H9 (cell line): ENCODE measurements at regions not wholly inside any gene's neighbourhood (a gene's known extent, or its start where the extent isn't known, plus 50 kb on each side); places are given as distances from the start of the nearest gene placed in this dataset.

ENCODE experiments used
- DNase-seq: peaks from one replicate; pipeline ENCODE4 v3.0.0-alpha.2; 2017
- H2AFZ ChIP-seq: one replicate; pipeline ENCODE4 v1.6.1; 2013; ENCODE audit warnings: mild to moderate bottlenecking, low read length, control low read depth, moderate library complexity
- H2AK5ac ChIP-seq: 2 replicates; pipeline ENCODE4 v1.6.1; 2013; ENCODE audit warnings: low read length, control low read depth, mixed read lengths; ENCODE audit not compliant: insufficient read length
- H2BK120ac ChIP-seq: one replicate; pipeline ENCODE4 v1.6.1; 2013; ENCODE audit warnings: low read depth, mild to moderate bottlenecking, low read length, control low read depth, inconsistent platforms; ENCODE audit not compliant: poor library complexity, severe bottlenecking
- H2BK12ac ChIP-seq: 2 replicates; pipeline ENCODE4 v1.6.1; 2013; ENCODE audit warnings: low read length, control low read depth, mixed read lengths, low read depth; ENCODE audit not compliant: insufficient read length
- H2BK15ac ChIP-seq: 2 replicates; pipeline ENCODE4 v1.6.1; 2013; ENCODE audit warnings: low read depth, low read length, control low read depth
- H2BK20ac ChIP-seq: one replicate; pipeline ENCODE4 v1.6.1; 2013; ENCODE audit warnings: low read depth, mild to moderate bottlenecking, low read length, control low read depth, inconsistent platforms; ENCODE audit not compliant: poor library complexity, severe bottlenecking
- H2BK5ac ChIP-seq: 2 replicates; pipeline ENCODE4 v1.6.1; 2013; ENCODE audit warnings: low read length, control low read depth, mixed read lengths; ENCODE audit not compliant: insufficient read length
- H3K14ac ChIP-seq: 2 replicates; pipeline ENCODE4 v1.6.1; 2013; ENCODE audit warnings: low read length, control low read depth; ENCODE audit not compliant: insufficient read depth
- H3K18ac ChIP-seq: 2 replicates; pipeline ENCODE4 v1.6.1; 2013; ENCODE audit warnings: low read depth, mild to moderate bottlenecking, mixed read lengths, low read length, control low read depth; ENCODE audit not compliant: insufficient read length
- H3K23ac ChIP-seq: 2 replicates; pipeline ENCODE4 v1.6.1; 2013; ENCODE audit warnings: low read length, control low read depth, mixed read lengths, low read depth; ENCODE audit not compliant: insufficient read length
- H3K23me2 ChIP-seq: 2 replicates; pipeline ENCODE4 v1.6.1; 2013; ENCODE audit warnings: low read depth, mild to moderate bottlenecking, mixed read lengths, low read length, control low read depth; ENCODE audit not compliant: insufficient read length, poor library complexity, severe bottlenecking
- H3K27ac ChIP-seq: 2 replicates; pipeline ENCODE4 v1.5.1; 2013; ENCODE audit warnings: low read length, control low read depth, mixed read lengths, low read depth; ENCODE audit not compliant: insufficient read length
- H3K27me3 ChIP-seq: 2 replicates; pipeline ENCODE4 v1.6.1; 2013; ENCODE audit warnings: low read length, control low read depth, inconsistent platforms; ENCODE audit not compliant: insufficient read depth
- H3K4ac ChIP-seq: 2 replicates; pipeline ENCODE4 v1.6.1; 2013; ENCODE audit warnings: low read depth, mild to moderate bottlenecking, control low read depth, inconsistent platforms, low read length, moderate library complexity
- H3K4me1 ChIP-seq: 2 replicates; pipeline ENCODE4 v1.6.1; 2013; ENCODE audit warnings: low read length, control low read depth, inconsistent platforms; ENCODE audit not compliant: insufficient read depth
- H3K4me2 ChIP-seq: 2 replicates; pipeline ENCODE4 v1.6.1; 2013; ENCODE audit warnings: low read length, control low read depth, mixed read lengths; ENCODE audit not compliant: insufficient read length, insufficient read depth
- H3K56ac ChIP-seq: 2 replicates; pipeline ENCODE4 v1.6.1; 2013; ENCODE audit warnings: low read depth, mild to moderate bottlenecking, mixed read lengths, low read length, control low read depth; ENCODE audit not compliant: insufficient read length
- H3K79me1 ChIP-seq: 2 replicates; pipeline ENCODE4 v1.6.1; 2013; ENCODE audit warnings: low read depth, mild to moderate bottlenecking, moderate library complexity, low read length, control low read depth, inconsistent platforms; ENCODE audit not compliant: insufficient read depth, poor library complexity, severe bottlenecking
- H3K79me2 ChIP-seq: 2 replicates; pipeline ENCODE4 v1.6.1; 2013; ENCODE audit warnings: low read length, control low read depth, inconsistent platforms; ENCODE audit not compliant: insufficient read depth
- H3K9ac ChIP-seq: 2 replicates; pipeline ENCODE4 v1.6.1; 2013; ENCODE audit warnings: low read length, control low read depth, mixed read lengths; ENCODE audit not compliant: insufficient read length; ENCODE audit errors: extremely low read depth
- H3K9me3 ChIP-seq: one replicate; pipeline ENCODE4 v1.6.1; 2013; ENCODE audit warnings: low read depth, low read length, inconsistent platforms; ENCODE audit not compliant: control insufficient read depth
- H3T11ph ChIP-seq: one replicate; pipeline ENCODE4 v1.6.1; 2013; ENCODE audit warnings: mild to moderate bottlenecking, low read length, control low read depth, inconsistent platforms
- H4K20me1 ChIP-seq: one replicate; pipeline ENCODE4 v1.6.1; 2013; ENCODE audit not compliant: control insufficient read depth, insufficient read length, insufficient read depth
- H4K5ac ChIP-seq: 2 replicates; pipeline ENCODE4 v1.6.1; 2013; ENCODE audit warnings: low read depth, mild to moderate bottlenecking, mixed read lengths, low read length, control low read depth; ENCODE audit not compliant: insufficient read length
- H4K8ac ChIP-seq: replicated peaks from 2 replicates; pipeline ENCODE4 v1.6.1; 2013; ENCODE audit warnings: low read length, control low read depth, mixed read lengths, low read depth; ENCODE audit not compliant: insufficient read length
- H4K91ac ChIP-seq: 2 replicates; pipeline ENCODE4 v1.6.1; 2013; ENCODE audit warnings: low read depth, mild to moderate bottlenecking, moderate library complexity, mixed read lengths, low read length, control low read depth; ENCODE audit not compliant: insufficient read length
- H3K27ac Mint-ChIP-seq, 3 experiments: 2 replicates in 2 of 3; 3 replicates in 1 of 3; pipeline ENCODE4 v1.8.0; 2020 to 2021; ENCODE audit warnings: mixed read lengths in 3 of 3, mild to moderate bottlenecking in 1 of 3, moderate library complexity in 1 of 3
- H3K27me3 Mint-ChIP-seq: 2 replicates; pipeline ENCODE4 v1.8.0; 2021; ENCODE audit warnings: low read depth, mild to moderate bottlenecking, moderate library complexity, mixed read lengths
- H3K36me3 Mint-ChIP-seq, 3 experiments: 2 replicates in 2 of 3; 3 replicates in 1 of 3; pipeline ENCODE4 v1.8.0; 2020 to 2021; ENCODE audit warnings: low read depth in 3 of 3, mixed read lengths in 3 of 3; ENCODE audit not compliant: insufficient read depth in 1 of 3
- H3K4me1 Mint-ChIP-seq, 2 experiments: 2 replicates each; pipeline ENCODE4 v1.8.0; 2020; ENCODE audit warnings: mixed read lengths in 2 of 2
- H3K4me3 Mint-ChIP-seq, 2 experiments: 2 replicates in 1 of 2; 3 replicates in 1 of 2; pipeline ENCODE4 v1.8.0; 2020 to 2021; ENCODE audit warnings: mild to moderate bottlenecking in 2 of 2, mixed read lengths in 2 of 2, moderate library complexity in 1 of 2
- H3K9me3 Mint-ChIP-seq, 2 experiments: 2 replicates in 1 of 2; 3 replicates in 1 of 2; pipeline ENCODE4 v1.8.0; 2020; ENCODE audit warnings: mild to moderate bottlenecking in 2 of 2, mixed read lengths in 2 of 2, moderate library complexity in 1 of 2
- CTCF ChIP-seq: fragments of 200-600 bp; sonication (generic); conservative IDR thresholded peaks from 3 replicates; pipeline ENCODE4 v1.8.0; 2021; ENCODE audit warnings: antibody characterized with exemption, mild to moderate bottlenecking
- WGBS: extraction: QIAGEN DNeasy Blood & Tissue Kit; methylation state at CpG from one replicate; pipeline ENCODE4 v1.1.7; 2013; ENCODE audit warnings: missing lambda C conversion rate, low lambda C conversion rate, mixed read lengths; ENCODE audit not compliant: insufficient read length; ENCODE audit errors: extremely low coverage; 5-methylcytosine and 5-hydroxymethylcytosine counted together

GRCh38 chr3:1723726-1724125, 374.9 kb upstream of the CNTN4 start:
- H4K20me1 ChIP-seq, result no peaks in the 10 kb centered on the region
- H2BK5ac ChIP-seq, result no peak overlapping the region
- H2BK20ac ChIP-seq, result no peak overlapping the region
- H3T11ph ChIP-seq, result no peak overlapping the region
- Mint-ChIP-seq H3K36me3 (no peaks in the 10 kb centered on the region), H3K4me3 (no peak overlapping the region), H3K27me3 (no peaks in the 10 kb centered on the region), H3K9me3 (no peaks in the 10 kb centered on the region), H3K27ac (no peak overlapping the region), H3K4me1 (peaks cover 0 to 3% of the 10 kb centered on the region in 2 experiments; a peak in 1 of 4 replicates)
- no peaks in the 10 kb centered on the region for H3K79me2 ChIP-seq
- no peak overlapping the region for H3K9ac ChIP-seq
- H2BK120ac ChIP-seq, result no peak overlapping the region
- H3K27ac ChIP-seq, result no peak overlapping the region
- H3K23ac ChIP-seq, result no peak overlapping the region
- H4K5ac ChIP-seq, result no peak overlapping the region
- no peaks in the 10 kb centered on the region for H3K9me3 ChIP-seq
- no peak overlapping the region for H2BK15ac ChIP-seq
- no peak for DNase-seq
- H3K18ac ChIP-seq, result no peak overlapping the region
- H3K27me3 ChIP-seq, result no peaks in the 10 kb centered on the region
- no peaks in the 10 kb centered on the region for H3K4me1 ChIP-seq
- no peak overlapping the region for H4K8ac ChIP-seq
- H3K23me2 ChIP-seq, result no peaks in the 10 kb centered on the region
- no peak overlapping the region for H2BK12ac ChIP-seq
- no peak overlapping the region for H3K14ac ChIP-seq
- no CpG with 5 or more reads among the region's 1 CpG for WGBS
- TF ChIP-seq CTCF, result no peak
- H2AFZ ChIP-seq, result no peak overlapping the region
- H3K4me2 ChIP-seq, result no peak overlapping the region
- no peak overlapping the region for H4K91ac ChIP-seq
- H2AK5ac ChIP-seq, result no peak overlapping the region
- no peak overlapping the region for H3K56ac ChIP-seq
- H3K4ac ChIP-seq, result no peak overlapping the region
- no peaks in the 10 kb centered on the region for H3K79me1 ChIP-seq
